ENCODE measurements at regions not wholly inside any gene's neighbourhood (a gene's known extent, or its start where the extent isn't known, plus 50 kb on each side); places are given as distances from the start of the nearest gene placed in this dataset.

- TF ChIP-seq CTCF (IDR thresholded peaks at IDR 0.05): no peak
- no peak for TF ChIP-seq POLR2A (IDR thresholded peaks at IDR 0.05)
Measured at GRCh38 chr2:196271795-196272194, 100.4 kb upstream of the STK17B start.

Data from adrenal gland (tissue), 5 donors.